Kidney epithelial cell (primary cell): ENCODE measurements at regions not wholly inside any gene's neighbourhood (a gene's known extent, or its start where the extent isn't known, plus 50 kb on each side); places are given as distances from the start of the nearest gene placed in this dataset.

Experiments used
- DNase-seq: peaks from one replicate; pipeline ENCODE4 v3.0.0-alpha.2; 2010; ENCODE audit warnings: low read depth
- H3K27me3 ChIP-seq: 2 replicates; pipeline ENCODE4 v1.6.0; 2011; ENCODE audit warnings: low read length; ENCODE audit not compliant: control insufficient read depth, insufficient read depth
- H3K36me3 ChIP-seq: 2 replicates; pipeline ENCODE4 v1.5.1; 2011; ENCODE audit warnings: low read length; ENCODE audit not compliant: control insufficient read depth, insufficient read depth
- H3K4me3 ChIP-seq: 2 replicates; pipeline ENCODE4 v1.5.1; 2011; ENCODE audit warnings: low read depth, mild to moderate bottlenecking, control low read depth, low read length
- CTCF ChIP-seq: IDR thresholded peaks from 2 replicates; pipeline ENCODE4 v1.5.1; 2011; ENCODE audit warnings: mild to moderate bottlenecking, moderate library complexity, low read length, control low read depth, inconsistent platforms; ENCODE audit not compliant: insufficient read depth, poor library complexity, severe bottlenecking

DNA sequence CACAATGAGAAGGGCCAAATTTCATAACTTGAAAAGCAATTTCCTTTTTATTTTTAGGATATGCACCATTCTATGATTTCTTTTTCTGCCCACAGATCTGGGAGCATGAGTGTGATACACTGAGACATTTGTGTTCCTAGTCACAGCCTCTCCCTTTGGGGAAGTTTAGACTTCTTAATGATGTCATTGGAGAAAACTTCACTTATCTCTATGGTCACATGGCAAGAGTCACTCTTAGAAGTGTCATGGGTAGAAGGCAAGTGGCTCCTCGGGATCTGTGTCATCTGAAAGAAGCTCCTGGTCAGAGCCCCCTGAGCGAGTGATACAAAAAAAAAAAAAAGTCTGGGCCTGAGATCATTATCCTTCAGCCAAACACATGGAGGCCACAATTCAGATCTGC is 62.5 kb upstream of the LGALSL start:
- DNase-seq, result no peak
- no peak for TF ChIP-seq CTCF
- Histone ChIP-seq H3K36me3 (no peaks in the 10 kb centered on the region), H3K27me3 (no peaks in the 10 kb centered on the region), H3K4me3 (no peak overlapping the region)

DNA sequence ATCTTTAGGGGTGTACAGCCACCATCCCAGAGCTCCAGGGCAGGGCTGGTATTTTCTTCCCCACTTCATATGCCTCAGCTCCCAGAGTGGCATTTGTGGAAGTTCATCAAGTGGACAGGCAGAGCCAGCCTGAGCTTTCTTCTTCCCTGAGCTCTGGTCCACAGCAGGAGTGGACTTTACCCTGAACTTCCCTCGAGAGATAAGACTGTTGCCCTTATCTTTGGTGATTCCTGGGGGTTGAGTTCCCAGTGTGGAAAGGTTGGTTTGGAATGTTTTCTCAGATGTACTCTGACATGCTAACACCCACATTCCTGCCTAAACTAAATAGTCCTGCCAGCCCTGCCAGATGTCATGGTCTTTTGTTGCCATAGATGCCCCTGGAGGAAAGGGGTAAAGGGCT is 62.0 kb upstream of the LGALSL start:
- no peak for TF ChIP-seq CTCF
- no peak overlapping the region for H3K4me3 ChIP-seq
- H3K36me3 ChIP-seq, result no peaks in the 10 kb centered on the region
- H3K27me3 ChIP-seq, result no peaks in the 10 kb centered on the region
- DNase-seq, result no peak

DNA sequence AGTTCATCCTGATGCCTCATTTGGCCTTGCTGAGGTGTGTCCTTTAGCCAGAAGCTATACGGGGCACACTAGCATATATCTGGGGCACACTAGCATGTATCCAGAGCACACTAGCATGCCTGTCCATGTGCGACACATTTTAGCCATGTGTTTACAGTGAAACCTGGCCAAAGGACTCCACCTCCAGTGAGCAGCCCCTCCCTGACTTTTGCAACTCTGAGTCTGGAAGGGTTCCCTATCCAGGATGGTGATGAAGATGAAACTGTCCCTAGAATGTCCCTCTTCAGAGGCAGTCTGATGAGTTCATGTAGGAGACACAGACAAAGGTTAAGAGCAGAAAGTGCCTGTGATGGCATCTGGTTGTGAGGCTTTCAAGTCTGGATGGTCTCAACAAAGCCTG is 61.4 kb upstream of the LGALSL start:
- no peak for TF ChIP-seq CTCF
- DNase-seq, result no peak
- Histone ChIP-seq H3K27me3 (no peaks in the 10 kb centered on the region), H3K36me3 (no peaks in the 10 kb centered on the region), H3K4me3 (no peak overlapping the region)

GRCh38 chr2:64393383-64394010 is 60.5 kb upstream of the LGALSL start:
- no peak for DNase-seq
- no peaks in the 10 kb centered on the region for H3K27me3 ChIP-seq
- no peak overlapping the region for H3K4me3 ChIP-seq
- no peak for TF ChIP-seq CTCF
- H3K36me3 ChIP-seq, result no peaks in the 10 kb centered on the region

- Histone ChIP-seq H3K36me3 (no peaks in the 10 kb centered on the region), H3K27me3 (no peaks in the 10 kb centered on the region), H3K4me3 (no peak overlapping the region)
- DNase-seq, result no peak
- TF ChIP-seq CTCF, result no peak
Measured at GRCh38 chr2:64394153-64394552, 59.8 kb upstream of the LGALSL start.

DNA sequence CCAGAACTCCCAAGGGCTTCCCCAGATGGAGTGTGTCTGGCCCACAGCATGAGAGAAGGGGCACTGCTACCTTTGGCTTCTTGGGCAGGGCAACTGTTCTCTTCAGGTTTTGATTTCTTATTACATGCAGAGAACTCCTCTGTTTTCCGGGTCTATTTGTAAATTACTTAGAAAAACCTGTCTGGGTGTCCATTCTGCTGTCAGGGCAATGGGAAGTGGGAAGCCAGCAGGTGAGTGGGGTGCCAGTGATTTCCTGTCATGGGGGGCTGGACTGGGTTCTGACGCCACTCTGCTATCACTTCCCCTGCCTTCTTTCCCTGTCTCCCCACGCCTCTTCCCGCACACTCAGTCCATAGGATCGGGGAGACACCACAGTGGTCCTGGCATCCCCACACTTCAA is 58.0 kb upstream of the LGALSL start:
- no peak for TF ChIP-seq CTCF
- Histone ChIP-seq H3K27me3 (no peaks in the 10 kb centered on the region), H3K36me3 (no peaks in the 10 kb centered on the region), H3K4me3 (no peak overlapping the region)
- no peak for DNase-seq
